ENCODE measurements at regions not wholly inside any gene's neighbourhood (a gene's known extent, or its start where the extent isn't known, plus 50 kb on each side); places are given as distances from the start of the nearest gene placed in this dataset.

DNA sequence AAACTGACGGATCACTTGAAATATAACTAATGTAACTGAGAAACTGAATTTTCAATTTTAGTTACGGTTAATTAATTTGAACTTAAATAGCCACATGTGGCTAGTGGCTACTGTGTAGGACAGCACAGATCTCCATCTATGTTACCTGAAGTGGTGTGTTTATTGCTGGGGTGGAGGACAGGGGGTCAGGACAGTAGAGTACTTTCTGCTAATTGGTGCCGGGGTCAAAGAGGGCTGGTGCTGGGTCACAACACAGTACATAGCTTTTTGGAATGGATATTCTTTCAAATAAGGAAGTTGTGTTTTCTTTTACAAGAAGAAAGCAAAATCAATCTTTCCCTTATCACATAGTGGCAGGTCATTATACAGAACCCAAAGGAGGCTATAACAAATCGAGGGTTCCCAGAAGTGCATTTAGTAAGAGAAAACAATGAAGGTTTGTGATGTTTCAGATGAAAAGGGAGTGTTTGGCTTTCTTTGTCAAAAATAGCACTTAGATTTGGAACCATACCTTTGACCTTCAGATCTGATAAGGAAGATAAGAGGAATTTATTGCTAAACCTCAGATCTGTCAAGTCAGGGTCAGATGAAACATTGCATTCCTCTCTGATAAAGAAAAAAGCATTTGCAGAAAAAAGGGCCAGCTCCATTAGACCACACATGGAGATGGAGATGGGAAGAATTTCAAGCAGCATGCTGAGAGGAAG, 384.5 kb downstream of the AASDHPPT start:
- H3K9me3 ChIP-seq (ENCODE audit: control insufficient read depth, low read length) = no peaks in the 10 kb centered on the region
- WGBS, 2 experiments = 80 to 88% methylated on average over 4 of the region's 4 CpGs
- no peak overlapping the region for H3K27ac ChIP-seq (ENCODE audit: insufficient read depth, low read depth, low read length, poor library complexity, severe bottlenecking)

DNA sequence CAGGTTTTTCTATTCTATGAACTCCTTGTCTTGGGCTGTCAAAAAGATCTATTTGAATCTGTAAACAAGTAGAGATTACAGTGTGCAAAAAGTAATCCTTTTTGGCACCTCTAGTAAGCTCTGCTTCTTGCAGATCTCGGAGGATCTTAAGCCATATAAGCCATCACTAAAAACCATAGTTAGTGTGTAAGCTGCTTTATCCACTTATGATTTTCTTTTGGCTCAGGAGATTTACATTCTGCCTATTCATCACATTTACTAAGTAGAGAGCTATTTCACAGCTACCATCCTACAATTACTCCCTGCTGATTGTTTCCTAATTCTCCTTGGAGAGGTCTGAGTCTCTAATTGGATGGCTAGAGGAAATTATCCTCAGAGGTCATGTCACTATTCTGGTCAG, 385.7 kb downstream of the AASDHPPT start:
- no peak overlapping the region for H3K27ac ChIP-seq (ENCODE audit: insufficient read depth, low read depth, low read length, poor library complexity, severe bottlenecking)
- H3K4me3 ChIP-seq (ENCODE audit: insufficient read depth, low read depth, low read length) = no peak overlapping the region
- H3K4me1 ChIP-seq (ENCODE audit: control insufficient read depth, insufficient read depth, low read length) = peaks cover 16% of the 10 kb centered on the region
- H3K27me3 ChIP-seq (ENCODE audit: control insufficient read depth, insufficient read depth, low read length, poor library complexity, severe bottlenecking) = no peaks in the 10 kb centered on the region
- no peaks in the 10 kb centered on the region for H3K36me3 ChIP-seq (ENCODE audit: control insufficient read depth, insufficient read depth, low read length)
- WGBS, 2 experiments = 86% methylated on average over 1 of the region's 1 CpG; no CpG with 5 or more reads in 1 of the 2 experiments
- no peaks in the 10 kb centered on the region for H3K9me3 ChIP-seq (ENCODE audit: control insufficient read depth, low read length)

More for the DNA sequence above, 384.5 kb downstream of the AASDHPPT start:
- no peak overlapping the region for H3K4me3 ChIP-seq (ENCODE audit: insufficient read depth, low read depth, low read length)
- peaks cover 16% of the 10 kb centered on the region for H3K4me1 ChIP-seq (ENCODE audit: control insufficient read depth, insufficient read depth, low read length)
- H3K27me3 ChIP-seq (ENCODE audit: control insufficient read depth, insufficient read depth, low read length, poor library complexity, severe bottlenecking) = no peaks in the 10 kb centered on the region
- H3K36me3 ChIP-seq (ENCODE audit: control insufficient read depth, insufficient read depth, low read length) = no peaks in the 10 kb centered on the region

- WGBS, 2 experiments = 91 to 95% methylated on average over 3 to 4 of the region's 4 CpGs
- no peak overlapping the region for H3K27ac ChIP-seq (ENCODE audit: insufficient read depth, low read depth, low read length, poor library complexity, severe bottlenecking)
- no peaks in the 10 kb centered on the region for H3K9me3 ChIP-seq (ENCODE audit: control insufficient read depth, low read length)
- H3K36me3 ChIP-seq (ENCODE audit: control insufficient read depth, insufficient read depth, low read length) = no peaks in the 10 kb centered on the region
- H3K4me1 ChIP-seq (ENCODE audit: control insufficient read depth, insufficient read depth, low read length) = peaks cover 16% of the 10 kb centered on the region
- H3K27me3 ChIP-seq (ENCODE audit: control insufficient read depth, insufficient read depth, low read length, poor library complexity, severe bottlenecking) = no peaks in the 10 kb centered on the region
- no peak overlapping the region for H3K4me3 ChIP-seq (ENCODE audit: insufficient read depth, low read depth, low read length)
Observed at GRCh38 chr11:106463796-106464201, 386.3 kb downstream of the AASDHPPT start.

DNA sequence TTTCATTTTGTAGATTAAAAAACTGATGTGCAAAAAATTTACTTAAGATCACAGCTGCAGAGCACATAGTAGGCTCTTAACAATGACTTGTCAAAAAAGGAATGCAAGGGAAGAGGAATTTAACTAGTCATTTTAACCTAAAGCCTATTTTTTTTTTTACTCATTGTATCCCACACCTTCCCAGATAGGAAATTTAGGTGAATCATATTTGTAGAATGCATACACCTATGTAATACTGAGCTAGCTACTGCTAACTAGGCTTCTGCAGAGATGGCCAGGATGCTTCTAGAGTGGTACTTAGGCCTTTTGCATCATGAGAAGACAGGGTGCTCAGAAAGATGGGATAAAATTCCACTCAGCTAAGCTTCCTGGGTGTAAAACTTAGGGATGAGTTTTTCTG, 387.3 kb downstream of the AASDHPPT start:
- H3K4me3 ChIP-seq (ENCODE audit: insufficient read depth, low read depth, low read length) = no peak overlapping the region
- H3K27me3 ChIP-seq (ENCODE audit: control insufficient read depth, insufficient read depth, low read length, poor library complexity, severe bottlenecking) = no peaks in the 10 kb centered on the region
- H3K4me1 ChIP-seq (ENCODE audit: control insufficient read depth, insufficient read depth, low read length) = peaks cover 16% of the 10 kb centered on the region
- no peak overlapping the region for H3K27ac ChIP-seq (ENCODE audit: insufficient read depth, low read depth, low read length, poor library complexity, severe bottlenecking)
- no peaks in the 10 kb centered on the region for H3K9me3 ChIP-seq (ENCODE audit: control insufficient read depth, low read length)
- no peaks in the 10 kb centered on the region for H3K36me3 ChIP-seq (ENCODE audit: control insufficient read depth, insufficient read depth, low read length)

DNA sequence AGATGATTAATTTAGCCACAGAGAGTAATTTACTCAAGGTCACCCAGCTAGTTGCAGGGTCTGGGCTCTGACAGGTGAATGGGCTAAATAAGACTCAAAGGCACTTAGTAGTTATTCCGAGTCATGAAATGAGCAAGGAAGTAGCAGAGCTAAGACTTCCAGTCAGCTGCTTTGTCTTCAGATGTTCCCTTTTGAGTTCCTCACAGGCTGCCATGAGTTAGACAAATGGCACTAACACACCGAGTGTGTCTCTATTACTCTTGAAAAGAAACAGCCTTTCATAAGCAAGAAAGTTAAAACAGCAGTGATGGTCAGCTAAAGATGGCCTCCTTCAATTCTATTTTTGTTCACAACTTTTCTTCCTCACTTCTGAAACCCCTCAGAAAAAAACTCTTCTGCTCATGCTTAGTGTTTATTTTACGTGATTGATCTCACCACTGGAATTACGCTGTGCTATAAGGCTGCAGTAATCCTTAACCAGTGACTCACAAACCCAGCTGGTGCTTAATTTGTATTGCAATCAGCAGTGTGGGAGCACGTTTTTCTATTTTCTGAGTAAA, 389.1 kb downstream of the AASDHPPT start:
- 82 to 90% methylated on average over 5 of the region's 5 CpGs for WGBS, 2 experiments
- Histone ChIP-seq H3K4me1 (ENCODE audit: control insufficient read depth, insufficient read depth, low read length) (peaks cover 16% of the 10 kb centered on the region), H3K27me3 (ENCODE audit: control insufficient read depth, insufficient read depth, low read length, poor library complexity, severe bottlenecking) (no peaks in the 10 kb centered on the region), H3K27ac (ENCODE audit: insufficient read depth, low read depth, low read length, poor library complexity, severe bottlenecking) (no peak overlapping the region), H3K36me3 (ENCODE audit: control insufficient read depth, insufficient read depth, low read length) (no peaks in the 10 kb centered on the region), H3K4me3 (ENCODE audit: insufficient read depth, low read depth, low read length) (no peak overlapping the region), H3K9me3 (ENCODE audit: control insufficient read depth, low read length) (no peaks in the 10 kb centered on the region)

DNA sequence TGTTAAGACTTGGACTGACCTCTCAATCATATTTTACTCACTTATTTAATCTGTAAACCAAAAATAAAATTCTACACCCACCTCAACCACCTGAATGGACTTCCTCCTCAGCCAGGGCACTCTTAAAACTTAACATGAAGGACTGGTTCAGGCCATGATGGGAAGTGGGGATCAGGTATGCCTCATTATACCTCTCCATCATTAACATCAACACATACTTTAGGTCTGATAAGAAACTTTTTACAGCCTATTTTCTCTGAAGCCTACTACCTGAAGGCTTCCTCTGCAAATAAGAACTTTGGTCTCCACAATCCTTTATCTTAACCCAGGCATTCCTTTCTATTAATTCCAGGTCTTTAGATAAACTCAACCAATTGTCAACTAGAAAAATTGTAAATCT, 390.0 kb downstream of the AASDHPPT start:
- Histone ChIP-seq H3K4me3 (ENCODE audit: insufficient read depth, low read depth, low read length) (no peak overlapping the region), H3K27me3 (ENCODE audit: control insufficient read depth, insufficient read depth, low read length, poor library complexity, severe bottlenecking) (no peaks in the 10 kb centered on the region), H3K27ac (ENCODE audit: insufficient read depth, low read depth, low read length, poor library complexity, severe bottlenecking) (no peak overlapping the region), H3K9me3 (ENCODE audit: control insufficient read depth, low read length) (no peaks in the 10 kb centered on the region), H3K4me1 (ENCODE audit: control insufficient read depth, insufficient read depth, low read length) (peaks cover 10% of the 10 kb centered on the region), H3K36me3 (ENCODE audit: control insufficient read depth, insufficient read depth, low read length) (no peaks in the 10 kb centered on the region)

- H3K4me3 ChIP-seq (ENCODE audit: insufficient read depth, low read depth, low read length) = no peak overlapping the region
- H3K27me3 ChIP-seq (ENCODE audit: control insufficient read depth, insufficient read depth, low read length, poor library complexity, severe bottlenecking) = no peaks in the 10 kb centered on the region
- no peaks in the 10 kb centered on the region for H3K36me3 ChIP-seq (ENCODE audit: control insufficient read depth, insufficient read depth, low read length)
- no peak overlapping the region for H3K27ac ChIP-seq (ENCODE audit: insufficient read depth, low read depth, low read length, poor library complexity, severe bottlenecking)
- peaks cover 7% of the 10 kb centered on the region for H3K4me1 ChIP-seq (ENCODE audit: control insufficient read depth, insufficient read depth, low read length)
- WGBS, 2 experiments = 92 to 100% methylated on average over 3 of the region's 3 CpGs
- H3K9me3 ChIP-seq (ENCODE audit: control insufficient read depth, low read length) = no peaks in the 10 kb centered on the region
Observed at GRCh38 chr11:106468086-106468485, 390.6 kb downstream of the AASDHPPT start.

DNA sequence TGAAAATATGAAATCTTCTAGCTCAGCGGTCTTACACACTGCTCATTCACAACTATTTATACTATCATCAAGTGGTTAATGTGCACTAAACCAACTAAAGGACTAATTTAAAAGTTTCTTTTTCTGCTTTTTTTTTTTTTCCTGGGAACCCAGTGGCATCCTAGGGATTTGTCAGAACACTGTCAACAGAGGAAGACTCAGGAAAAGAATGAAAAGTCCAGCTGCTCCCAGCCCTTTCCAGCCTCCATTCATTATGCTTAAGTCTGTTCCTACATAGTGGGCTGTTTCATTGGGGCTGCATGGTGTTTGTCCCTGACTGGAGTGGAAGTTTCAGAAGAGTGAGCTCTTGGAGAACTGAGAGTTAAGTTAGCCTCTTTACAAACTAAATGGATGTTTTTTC, 391.1 kb downstream of the AASDHPPT start:
- H3K9me3 ChIP-seq (ENCODE audit: control insufficient read depth, low read length) = no peaks in the 10 kb centered on the region
- H3K27me3 ChIP-seq (ENCODE audit: control insufficient read depth, insufficient read depth, low read length, poor library complexity, severe bottlenecking) = no peaks in the 10 kb centered on the region
- no peaks in the 10 kb centered on the region for H3K36me3 ChIP-seq (ENCODE audit: control insufficient read depth, insufficient read depth, low read length)
- no peak overlapping the region for H3K4me3 ChIP-seq (ENCODE audit: insufficient read depth, low read depth, low read length)
- WGBS, 2 experiments = 89 to 100% methylated on average over 1 of the region's 1 CpG
- no peak overlapping the region for H3K27ac ChIP-seq (ENCODE audit: insufficient read depth, low read depth, low read length, poor library complexity, severe bottlenecking)
- H3K4me1 ChIP-seq (ENCODE audit: control insufficient read depth, insufficient read depth, low read length) = peaks cover 2% of the 10 kb centered on the region

DNA sequence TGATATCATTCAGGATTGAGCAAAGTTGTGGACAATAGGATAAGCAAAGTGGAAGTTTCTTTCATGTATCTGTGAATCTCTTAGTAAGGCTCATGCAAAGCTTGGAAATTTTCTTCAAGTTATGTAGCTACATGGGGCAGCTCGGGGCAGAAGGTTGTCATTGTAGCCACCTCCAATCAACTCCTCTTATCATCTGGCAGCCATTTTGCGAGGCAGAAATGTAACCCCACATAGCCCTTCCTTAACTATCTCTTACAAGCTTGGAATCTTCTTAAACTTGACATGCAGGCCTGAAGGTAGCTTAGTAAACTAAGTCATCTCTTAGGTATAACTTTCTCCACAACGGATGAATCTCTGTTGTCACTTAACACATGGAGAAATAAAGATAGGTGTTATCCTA, 392.8 kb downstream of the AASDHPPT start:
- no peaks in the 10 kb centered on the region for H3K4me1 ChIP-seq (ENCODE audit: control insufficient read depth, insufficient read depth, low read length)
- H3K4me3 ChIP-seq (ENCODE audit: insufficient read depth, low read depth, low read length) = no peak overlapping the region
- WGBS, 2 experiments = 69 to 93% methylated on average over 2 to 3 of the region's 3 CpGs
- no peaks in the 10 kb centered on the region for H3K27me3 ChIP-seq (ENCODE audit: control insufficient read depth, insufficient read depth, low read length, poor library complexity, severe bottlenecking)
- H3K27ac ChIP-seq (ENCODE audit: insufficient read depth, low read depth, low read length, poor library complexity, severe bottlenecking) = no peak overlapping the region
- no peaks in the 10 kb centered on the region for H3K36me3 ChIP-seq (ENCODE audit: control insufficient read depth, insufficient read depth, low read length)
- H3K9me3 ChIP-seq (ENCODE audit: control insufficient read depth, low read length) = peaks cover 3% of the 10 kb centered on the region

DNA sequence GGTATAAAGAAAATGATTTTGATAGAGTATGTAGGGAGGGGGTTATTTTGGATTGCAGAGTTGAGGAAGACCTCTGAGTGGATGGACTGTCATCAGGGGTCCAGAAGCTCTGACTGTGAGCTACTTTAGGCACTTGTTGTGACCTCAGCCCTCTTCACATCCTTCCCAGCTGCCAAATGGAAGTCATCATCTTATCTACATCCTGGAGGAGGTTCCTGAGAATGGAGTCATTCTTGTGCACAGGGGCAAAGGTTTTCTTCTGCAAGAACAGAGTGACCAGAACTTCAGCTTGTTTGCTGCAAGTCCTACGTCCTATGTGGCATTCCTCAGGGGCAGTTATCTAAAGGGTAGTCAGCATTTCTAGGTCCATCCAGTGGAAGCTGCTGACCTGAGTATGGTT, 393.8 kb downstream of the AASDHPPT start:
- Histone ChIP-seq H3K27ac (ENCODE audit: insufficient read depth, low read depth, low read length, poor library complexity, severe bottlenecking) (no peak overlapping the region), H3K4me1 (ENCODE audit: control insufficient read depth, insufficient read depth, low read length) (no peaks in the 10 kb centered on the region), H3K36me3 (ENCODE audit: control insufficient read depth, insufficient read depth, low read length) (no peaks in the 10 kb centered on the region), H3K4me3 (ENCODE audit: insufficient read depth, low read depth, low read length) (no peak overlapping the region), H3K9me3 (ENCODE audit: control insufficient read depth, low read length) (peaks cover 3% of the 10 kb centered on the region), H3K27me3 (ENCODE audit: control insufficient read depth, insufficient read depth, low read length, poor library complexity, severe bottlenecking) (no peaks in the 10 kb centered on the region)
- 90 to 93% methylated on average over 1 of the region's 1 CpG for WGBS, 2 experiments

Data from ectodermal cell (in vitro differentiated cells).